Fibroblast of lung (primary cell): ENCODE measurements at regions not wholly inside any gene's neighbourhood (a gene's known extent, or its start where the extent isn't known, plus 50 kb on each side); places are given as distances from the start of the nearest gene placed in this dataset.
A peak's percentile ranks its signal among the peaks of the same experiment; 100 is the strongest.

Experiments
- DNase-seq, 2 donors: peaks; one replicate each; pipeline versions ENCODE4 v3.0.0 to v3.0.0-alpha.2; 2010; ENCODE audit warnings: low read depth in 2 of 2
- H2AFZ ChIP-seq: 2 replicates; pipeline ENCODE4 v1.5.1; 2012; ENCODE audit warnings: low read length, control low read depth, inconsistent platforms
- H3K27ac ChIP-seq: 2 replicates; pipeline ENCODE4 v1.5.1; 2011; ENCODE audit warnings: low read length, control low read depth; ENCODE audit not compliant: insufficient read depth
- H3K27me3 ChIP-seq: 2 replicates; pipeline ENCODE4 v1.5.1; 2011; ENCODE audit warnings: mild to moderate bottlenecking, low read length; ENCODE audit not compliant: control insufficient read depth, insufficient read depth
- H3K36me3 ChIP-seq: 2 replicates; pipeline ENCODE4 v1.5.1; 2011; ENCODE audit warnings: low read length; ENCODE audit not compliant: control insufficient read depth, insufficient read depth
- H3K4me1 ChIP-seq: 2 replicates; pipeline ENCODE4 v1.5.1; 2011; ENCODE audit warnings: low read length; ENCODE audit not compliant: control insufficient read depth, insufficient read depth; ENCODE audit errors: extremely low read depth
- H3K4me2 ChIP-seq: 2 replicates; pipeline ENCODE4 v1.5.1; 2011; ENCODE audit warnings: low read length, control low read depth; ENCODE audit not compliant: insufficient read depth; ENCODE audit errors: extremely low read depth
- H3K4me3 ChIP-seq, 4 experiments: fragments of 200-600 bp in 1 of 4; sonication (generic) in 1 of 4; replicated peaks in 1 of 4; 2 replicates each; pipeline ENCODE4 v1.5.1; 2011 to 2016; ENCODE audit warnings: low read length in 4 of 4, low read depth in 3 of 4, mild to moderate bottlenecking in 3 of 4, control low read depth in 2 of 4, inconsistent platforms in 1 of 4, mixed read lengths in 1 of 4; ENCODE audit not compliant: insufficient read depth in 1 of 4; ENCODE audit errors: control extremely low read depth in 1 of 4
- H3K79me2 ChIP-seq: 2 replicates; pipeline ENCODE4 v1.5.1; 2012; ENCODE audit warnings: mild to moderate bottlenecking, low read length, inconsistent platforms; ENCODE audit not compliant: control insufficient read depth, insufficient read depth
- H3K9ac ChIP-seq: 2 replicates; pipeline ENCODE4 v1.5.1; 2011; ENCODE audit warnings: mild to moderate bottlenecking, low read length, control low read depth; ENCODE audit not compliant: insufficient read depth
- H3K9me3 ChIP-seq: 2 replicates; pipeline ENCODE4 v1.5.1; 2012; ENCODE audit warnings: low read depth, low read length; ENCODE audit not compliant: control insufficient read depth, insufficient read depth
- H4K20me1 ChIP-seq: 2 replicates; pipeline ENCODE4 v1.5.1; 2011; ENCODE audit warnings: low read length; ENCODE audit not compliant: control insufficient read depth, insufficient read depth; ENCODE audit errors: extremely low read depth
- CTCF ChIP-seq, 2 donors: IDR thresholded peaks in 1 of 2; conservative IDR thresholded peaks in 1 of 2; 1 replicate in 1 of 2; 2 replicates in 1 of 2; pipeline ENCODE4 v1.5.1; 2011 to 2012; ENCODE audit warnings: low read length in 2 of 2, control low read depth in 1 of 2, inconsistent platforms in 1 of 2, low read depth in 1 of 2, mild to moderate bottlenecking in 1 of 2
- EZH2 ChIP-seq: IDR thresholded peaks from 2 replicates; pipeline ENCODE4 v1.5.1; 2012; ENCODE audit warnings: low read length, control low read depth, mild to moderate bottlenecking; ENCODE audit errors: missing control alignments

- H3K9ac ChIP-seq, result no peak overlapping the region
- H4K20me1 ChIP-seq, result no peaks in the 10 kb centered on the region
- no peak overlapping the region for H2AFZ ChIP-seq
- no peak overlapping the region for H3K4me2 ChIP-seq
- TF ChIP-seq CTCF (conservative IDR thresholded peaks at IDR 0.05 in 1 of 2, IDR thresholded peaks at IDR 0.05 in 1 of 2; ENCODE audit: low read depth in 1 of 2, low read length in 2 of 2) (peak; percentile 12 to 32), EZH2 (no peak)
- no peak overlapping the region for H3K27ac ChIP-seq
- no peaks in the 10 kb centered on the region for H3K36me3 ChIP-seq
- no peaks in the 10 kb centered on the region for H3K27me3 ChIP-seq
- H3K4me3 ChIP-seq, result no peak overlapping the region
- no peaks in the 10 kb centered on the region for H3K4me1 ChIP-seq
- no peaks in the 10 kb centered on the region for H3K9me3 ChIP-seq
- peak; percentile 46 to 47 for DNase-seq
- no peaks in the 10 kb centered on the region for H3K79me2 ChIP-seq
Observed at GRCh38 chr2:212595036-212595654, 56.5 kb upstream of the ERBB4 start.

- H2AFZ ChIP-seq, result no peak overlapping the region
- no peak overlapping the region for H3K27ac ChIP-seq
- no peaks in the 10 kb centered on the region for H3K79me2 ChIP-seq
- H3K27me3 ChIP-seq, result no peaks in the 10 kb centered on the region
- H3K4me2 ChIP-seq, result no peak overlapping the region
- no peaks in the 10 kb centered on the region for H4K20me1 ChIP-seq
- H3K36me3 ChIP-seq, result no peaks in the 10 kb centered on the region
- H3K4me1 ChIP-seq, result no peaks in the 10 kb centered on the region
- H3K4me3 ChIP-seq, result no peak overlapping the region
- no peak for DNase-seq
- H3K9ac ChIP-seq, result no peak overlapping the region
- no peaks in the 10 kb centered on the region for H3K9me3 ChIP-seq
- TF ChIP-seq CTCF (conservative IDR thresholded peaks at IDR 0.05 in 1 of 2, IDR thresholded peaks at IDR 0.05 in 1 of 2; ENCODE audit: low read depth in 1 of 2, low read length in 2 of 2) (no peak), EZH2 (no peak)
Observed at GRCh38 chr2:212592695-212593094, 54.1 kb upstream of the ERBB4 start.
